ENCODE measurements at regions not wholly inside any gene's neighbourhood (a gene's known extent, or its start where the extent isn't known, plus 50 kb on each side); places are given as distances from the start of the nearest gene placed in this dataset.

DNA sequence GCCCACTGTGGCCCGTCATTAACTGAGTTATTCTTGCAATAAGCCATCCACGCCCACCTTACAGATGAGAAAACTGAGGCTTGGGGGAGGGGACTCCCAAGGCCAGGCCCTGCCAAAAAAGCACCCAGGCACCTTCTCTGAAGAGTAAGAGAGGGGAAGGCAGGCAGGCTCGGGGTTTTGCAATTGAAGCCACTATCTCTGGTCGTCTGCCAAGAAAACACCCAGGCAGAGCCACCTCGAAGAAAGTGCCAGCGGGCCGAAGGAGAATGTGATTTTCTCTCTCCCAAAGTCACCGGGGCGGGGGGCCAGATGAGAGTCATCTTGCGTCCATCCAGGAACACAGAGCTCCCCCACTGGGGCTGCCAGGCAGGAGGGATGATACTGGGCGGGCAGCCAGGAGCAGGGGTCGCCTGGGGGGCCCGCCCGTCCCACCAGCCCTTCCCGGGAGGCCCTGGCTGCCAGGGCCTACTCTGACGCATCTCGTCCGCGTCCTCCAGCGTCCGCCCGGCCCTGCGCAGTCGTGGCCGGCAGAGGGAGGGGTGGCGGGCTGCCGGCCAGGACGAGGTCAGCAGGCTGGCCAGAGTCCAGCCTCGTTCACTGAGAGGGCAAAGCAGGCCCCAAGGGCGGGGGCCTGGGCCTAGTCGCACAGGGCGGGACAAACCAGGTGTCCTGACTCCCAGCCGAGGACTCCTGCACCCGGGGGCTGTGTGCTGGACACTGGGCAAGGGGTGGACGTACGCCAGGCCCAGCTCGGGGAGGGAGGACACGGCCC is 74.3 kb downstream of the RFLNA start:
- TF ChIP-seq, protein P1, sequence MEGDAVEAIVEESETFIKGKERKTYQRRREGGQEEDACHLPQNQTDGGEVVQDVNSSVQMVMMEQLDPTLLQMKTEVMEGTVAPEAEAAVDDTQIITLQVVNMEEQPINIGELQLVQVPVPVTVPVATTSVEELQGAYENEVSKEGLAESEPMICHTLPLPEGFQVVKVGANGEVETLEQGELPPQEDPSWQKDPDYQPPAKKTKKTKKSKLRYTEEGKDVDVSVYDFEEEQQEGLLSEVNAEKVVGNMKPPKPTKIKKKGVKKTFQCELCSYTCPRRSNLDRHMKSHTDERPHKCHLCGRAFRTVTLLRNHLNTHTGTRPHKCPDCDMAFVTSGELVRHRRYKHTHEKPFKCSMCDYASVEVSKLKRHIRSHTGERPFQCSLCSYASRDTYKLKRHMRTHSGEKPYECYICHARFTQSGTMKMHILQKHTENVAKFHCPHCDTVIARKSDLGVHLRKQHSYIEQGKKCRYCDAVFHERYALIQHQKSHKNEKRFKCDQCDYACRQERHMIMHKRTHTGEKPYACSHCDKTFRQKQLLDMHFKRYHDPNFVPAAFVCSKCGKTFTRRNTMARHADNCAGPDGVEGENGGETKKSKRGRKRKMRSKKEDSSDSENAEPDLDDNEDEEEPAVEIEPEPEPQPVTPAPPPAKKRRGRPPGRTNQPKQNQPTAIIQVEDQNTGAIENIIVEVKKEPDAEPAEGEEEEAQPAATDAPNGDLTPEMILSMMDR (IDR thresholded peaks at IDR 0.05; ENCODE audit: low read length) = no peak
- no peak for TF ChIP-seq EZH2phosphoT487 (IDR thresholded peaks at IDR 0.05; ENCODE audit: low read length)
